C4-2B (cell line): ENCODE measurements at regions not wholly inside any gene's neighbourhood (a gene's known extent, or its start where the extent isn't known, plus 50 kb on each side); places are given as distances from the start of the nearest gene placed in this dataset.

Experiments
- CTCF ChIP-seq: fragments of 450-650 bp; conservative IDR thresholded peaks from 2 replicates; pipeline ENCODE4 v1.5.1; 2017; ENCODE audit warnings: mild to moderate bottlenecking
- ZFX ChIP-seq: fragments of 450-650 bp; IDR thresholded peaks from 2 replicates; pipeline ENCODE4 v1.6.1; 2017

DNA sequence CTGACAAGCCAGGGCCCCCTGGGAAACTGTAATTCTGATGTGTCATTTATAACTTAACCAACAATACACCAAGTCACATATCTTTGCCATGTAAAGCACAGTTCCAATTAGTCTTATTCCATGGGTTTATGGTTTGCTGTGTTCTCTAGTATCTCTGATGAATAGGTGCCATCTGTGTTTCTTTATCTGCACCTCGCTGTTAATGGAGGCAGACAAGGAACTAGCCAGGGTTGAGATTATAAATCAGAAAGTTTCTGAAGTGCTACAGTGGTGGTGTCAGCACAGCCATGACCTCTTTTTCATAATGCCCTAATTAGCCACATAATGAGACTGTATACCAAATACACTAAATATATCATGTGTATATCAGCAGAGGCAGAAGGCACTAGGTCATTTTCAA is 866.4 kb downstream of the PLOD2 start:
- TF ChIP-seq CTCF (no peak), ZFX (no peak)
